ENCODE measurements at regions not wholly inside any gene's neighbourhood (a gene's known extent, or its start where the extent isn't known, plus 50 kb on each side); places are given as distances from the start of the nearest gene placed in this dataset.

GRCh38 chr3:63126530-63126929 is 151.6 kb upstream of the SYNPR start:
- Histone ChIP-seq H3K9me2 (no peaks in the 10 kb centered on the region), H2AFZ (ENCODE audit: low read depth) (no peak overlapping the region), H3K27me3 (ENCODE audit: insufficient read depth) (no peaks in the 10 kb centered on the region), H3K36me3 (replicated peaks in 1 of 2; ENCODE audit: control insufficient read depth in 1 of 2, insufficient read depth in 2 of 2, low read length in 1 of 2) (no peaks in the 10 kb centered on the region), H3K27ac (ENCODE audit: low read depth in 2 of 2, low read length in 1 of 2) (no peak overlapping the region), H3K9me3 (no peaks in the 10 kb centered on the region), H4K20me1 (ENCODE audit: insufficient read depth) (no peaks in the 10 kb centered on the region), H3K79me2 (ENCODE audit: insufficient read depth) (no peaks in the 10 kb centered on the region), H3K4me3 (ENCODE audit: low read depth in 2 of 2, low read length in 1 of 2) (no peak overlapping the region), H3K4me1 (ENCODE audit: control insufficient read depth in 1 of 2, insufficient read depth in 2 of 2, low read depth in 1 of 2, low read length in 1 of 2) (peaks cover 0 to 4% of the 10 kb centered on the region in 2 experiments; a peak in 1 of 4 replicates), H3K4me2 (no peak overlapping the region), H3F3A (replicated peaks; ENCODE audit: insufficient read depth) (no peaks in the 10 kb centered on the region), H3K9ac (no peak overlapping the region)
- CTCF ChIA-PET = no interaction called here
- POLR2A ChIA-PET = no interaction called here
- TF ChIP-seq RFX5 (IDR thresholded peaks at IDR 0.05; ENCODE audit: low read length) = no peak
- TF ChIP-seq GATA2 (CRISPR knock-in tag; IDR thresholded peaks at IDR 0.05) = no peak
- no peak for DNase-seq
- WGBS (ENCODE audit: low lambda C conversion rate) = 43% methylated on average over 2 of the region's 2 CpGs

GRCh38 chr3:63128380-63128779 is 149.7 kb upstream of the SYNPR start:
- Histone ChIP-seq H3K4me1 (ENCODE audit: control insufficient read depth in 1 of 2, insufficient read depth in 2 of 2, low read depth in 1 of 2, low read length in 1 of 2) (peaks cover 0 to 4% of the 10 kb centered on the region in 2 experiments; a peak in 1 of 4 replicates), H2AFZ (ENCODE audit: low read depth) (no peak overlapping the region), H3K4me3 (ENCODE audit: low read depth in 2 of 2, low read length in 1 of 2) (no peak overlapping the region), H3K27ac (ENCODE audit: low read depth in 2 of 2, low read length in 1 of 2) (no peak overlapping the region), H3K4me2 (no peak overlapping the region), H3K9me2 (no peaks in the 10 kb centered on the region), H3F3A (replicated peaks; ENCODE audit: insufficient read depth) (no peaks in the 10 kb centered on the region), H4K20me1 (ENCODE audit: insufficient read depth) (no peaks in the 10 kb centered on the region), H3K9ac (no peak overlapping the region), H3K79me2 (ENCODE audit: insufficient read depth) (no peaks in the 10 kb centered on the region), H3K36me3 (replicated peaks in 1 of 2; ENCODE audit: control insufficient read depth in 1 of 2, insufficient read depth in 2 of 2, low read length in 1 of 2) (no peaks in the 10 kb centered on the region), H3K9me3 (no peaks in the 10 kb centered on the region), H3K27me3 (ENCODE audit: insufficient read depth) (no peaks in the 10 kb centered on the region)
- WGBS (ENCODE audit: low lambda C conversion rate) = 78% methylated on average over 2 of the region's 3 CpGs
- TF ChIP-seq EZH2phosphoT487 (IDR thresholded peaks at IDR 0.05; ENCODE audit: borderline replicate concordance, low read depth) (no peak), IRF3 (IDR thresholded peaks at IDR 0.05; ENCODE audit: low read depth, low read length) (no peak), RXRA (IDR thresholded peaks at IDR 0.05; ENCODE audit: borderline replicate concordance, low read depth) (no peak), GABPA (IDR thresholded peaks at IDR 0.05; ENCODE audit: low read depth) (no peak), GATA2 (CRISPR knock-in tag; IDR thresholded peaks at IDR 0.05) (no peak), POLR2AphosphoS5 (IDR thresholded peaks at IDR 0.05; ENCODE audit: low read depth, low read length) (no peak), TEAD4 (IDR thresholded peaks at IDR 0.05; ENCODE audit: borderline replicate concordance, insufficient read depth) (no peak), USF2 (IDR thresholded peaks at IDR 0.05; ENCODE audit: borderline replicate concordance, low read depth, low read length) (no peak), USF1 (IDR thresholded peaks at IDR 0.05; ENCODE audit: borderline replicate concordance, low read depth) (no peak), SIN3A (IDR thresholded peaks at IDR 0.05; ENCODE audit: borderline replicate concordance, low read depth, low read length) (no peak), RCOR1 (IDR thresholded peaks at IDR 0.05; ENCODE audit: low read length) (no peak), FOXM1 (IDR thresholded peaks at IDR 0.05; ENCODE audit: low read depth) (no peak), JUND (IDR thresholded peaks at IDR 0.05) (no peak), FOXJ3 (CRISPR knock-in tag; IDR thresholded peaks at IDR 0.05) (no peak), PBX3 (IDR thresholded peaks at IDR 0.05) (no peak), MAX (IDR thresholded peaks at IDR 0.05; ENCODE audit: low read depth) (no peak), FOSL2 (IDR thresholded peaks at IDR 0.05; ENCODE audit: borderline replicate concordance, low read depth) (no peak), MXI1 (IDR thresholded peaks at IDR 0.05; ENCODE audit: low read depth, low read length) (no peak), TAF1 (IDR thresholded peaks at IDR 0.05; ENCODE audit: borderline replicate concordance, low read depth, low read length) (no peak)
- ChIA-PET POLR2A (no interaction called here), CTCF (interaction anchor here (1.7 kb wide), 1 partner anchor 14 kb away, joined by 6 read pairs; no protein-coding TSS in a partner anchor)
- no peak for DNase-seq

All from SK-N-SH (cell line).